Fibroblast of skin of right biceps (primary cell): ENCODE measurements at regions not wholly inside any gene's neighbourhood (a gene's known extent, or its start where the extent isn't known, plus 50 kb on each side); places are given as distances from the start of the nearest gene placed in this dataset.

Experiments
- DNase-seq: peaks from one replicate; pipeline ENCODE4 v3.0.0-alpha.2; 2013

DNA sequence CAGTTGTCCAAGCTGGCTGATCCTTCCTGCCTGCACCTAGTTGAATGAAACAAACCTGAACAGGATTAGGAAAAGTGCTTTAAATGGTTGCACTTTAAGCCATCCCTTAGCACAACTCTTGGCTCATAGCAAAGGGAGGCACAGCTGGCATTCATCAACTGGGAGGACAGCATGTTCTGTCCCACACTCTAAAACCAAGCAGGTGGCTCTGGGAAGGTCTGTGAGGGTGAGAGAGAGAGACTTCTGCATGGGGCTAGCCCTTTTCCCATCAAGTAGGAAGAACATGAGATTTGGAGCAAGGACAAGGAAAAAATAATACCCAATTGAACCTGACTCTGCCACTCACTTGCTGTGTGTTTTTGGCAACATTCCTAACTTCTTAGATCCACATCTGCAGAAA lies 140.9 kb upstream of the CCL2 start:
- DNase-seq, result no peak

DNA sequence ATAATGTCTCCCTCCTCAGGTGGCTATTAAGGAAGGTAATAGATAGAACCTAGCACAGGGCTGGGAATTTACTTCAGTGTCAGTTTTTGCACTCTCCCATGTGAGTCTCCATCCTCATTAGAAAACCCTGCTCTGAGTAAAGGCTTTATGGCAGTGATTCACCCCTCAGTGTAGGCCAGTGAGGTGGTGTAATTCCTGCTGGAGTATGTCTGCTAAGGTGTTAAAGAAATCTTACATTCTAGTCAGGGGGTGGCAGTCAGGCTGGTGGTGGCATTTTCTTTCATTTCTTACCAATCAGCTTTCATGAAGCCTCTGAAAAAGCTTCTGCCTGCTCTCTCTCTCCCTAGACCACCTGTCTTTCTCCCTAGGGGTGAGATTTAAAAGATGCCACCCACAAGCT lies 138.8 kb upstream of the CCL2 start:
- no peak for DNase-seq

DNA sequence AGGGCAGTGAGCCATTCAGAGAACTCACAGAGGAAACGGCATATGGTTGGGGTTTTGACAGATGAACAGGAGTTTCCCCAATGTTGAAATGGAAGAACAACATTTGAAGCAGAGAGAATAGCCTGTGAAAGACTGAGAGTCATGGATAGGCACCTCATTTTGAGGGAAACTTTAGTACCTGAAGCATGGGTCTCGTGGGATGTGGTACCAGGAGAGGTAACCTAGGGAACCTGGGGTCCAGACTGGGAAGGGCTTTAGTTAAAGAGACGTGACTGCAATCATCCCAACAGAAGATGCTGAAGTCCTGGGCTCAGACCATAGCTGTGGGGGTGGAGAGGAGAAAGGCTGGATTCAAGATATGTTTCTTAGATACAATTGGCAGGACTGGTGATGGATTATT lies 137.8 kb upstream of the CCL2 start:
- DNase-seq, result no peak

DNA sequence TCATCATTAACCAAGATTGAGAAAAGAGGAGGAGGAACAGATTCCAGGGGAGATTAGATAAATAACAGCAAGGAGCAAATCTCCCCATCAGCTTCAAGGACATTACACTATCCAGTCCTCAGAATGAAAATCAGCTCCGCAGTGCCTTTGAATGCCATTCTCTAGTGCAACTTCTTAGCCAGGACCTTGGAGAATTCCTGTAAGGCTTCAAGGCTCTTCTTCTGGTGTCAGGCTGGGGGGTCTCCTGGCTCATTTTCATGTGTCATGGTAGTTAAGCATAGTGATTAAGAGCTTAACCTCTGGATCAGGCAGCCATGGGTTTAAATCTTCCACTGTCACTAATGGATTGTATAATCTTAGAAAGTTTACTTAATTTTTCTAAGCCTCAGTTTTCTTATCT lies 137.3 kb upstream of the CCL2 start:
- DNase-seq, result no peak

DNA sequence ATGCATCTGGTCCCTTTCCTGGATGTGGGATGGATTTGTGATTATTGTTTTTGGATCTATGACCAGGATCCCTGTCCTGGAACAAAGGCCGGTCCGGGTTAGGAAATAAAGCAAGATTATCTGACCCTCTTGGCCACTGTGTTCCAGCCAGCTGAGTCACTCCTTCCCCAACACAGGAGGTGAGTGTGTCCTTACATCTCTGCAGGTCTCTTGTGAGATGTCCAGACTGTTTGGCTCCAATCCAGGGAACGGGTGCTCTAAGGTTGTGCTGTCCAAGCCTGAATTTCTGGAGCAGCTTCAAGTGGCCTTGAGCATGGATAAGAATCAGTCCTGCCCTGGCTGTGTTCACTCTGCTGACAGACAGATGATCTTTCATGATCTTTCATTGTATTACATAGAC lies 136.5 kb upstream of the CCL2 start:
- DNase-seq, result no peak

DNA sequence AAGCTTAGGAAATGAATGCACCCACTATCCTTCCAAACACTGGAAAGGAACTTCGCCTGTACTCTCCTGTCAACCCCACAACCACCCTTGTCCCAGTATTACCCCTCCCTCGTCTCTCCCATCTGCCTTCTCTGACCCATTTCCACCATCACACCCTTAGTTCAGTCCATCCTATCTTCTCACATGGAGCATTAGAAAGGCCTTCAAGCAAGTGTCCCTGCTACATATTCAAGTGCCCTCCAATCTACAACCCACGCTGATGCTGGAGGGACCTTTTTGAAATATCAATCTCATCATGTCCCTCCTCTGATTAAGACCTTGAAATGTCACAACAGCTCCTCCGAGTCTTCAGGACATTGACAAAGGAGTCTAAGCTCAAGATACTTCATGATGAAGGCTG lies 133.8 kb upstream of the CCL2 start:
- DNase-seq, result no peak

DNA sequence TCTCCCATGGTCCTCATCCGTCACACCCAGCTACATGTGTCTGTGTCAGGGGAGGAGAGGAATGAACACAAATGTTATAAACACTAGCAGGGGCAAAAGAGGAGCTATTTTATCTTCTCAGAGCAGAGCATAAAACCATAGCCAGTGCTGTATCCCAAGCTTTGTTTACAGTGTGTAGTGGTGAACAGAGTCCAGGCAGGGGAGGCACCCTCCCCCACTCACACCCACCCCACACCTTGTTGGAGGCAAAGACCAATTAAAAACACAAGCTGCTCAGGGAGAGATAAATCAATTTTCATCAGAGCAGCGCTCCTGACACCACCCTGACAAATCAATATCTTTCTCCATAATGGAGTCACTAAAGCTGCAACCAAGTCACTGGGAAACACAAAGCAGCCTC lies 132.6 kb upstream of the CCL2 start:
- no peak for DNase-seq

DNA sequence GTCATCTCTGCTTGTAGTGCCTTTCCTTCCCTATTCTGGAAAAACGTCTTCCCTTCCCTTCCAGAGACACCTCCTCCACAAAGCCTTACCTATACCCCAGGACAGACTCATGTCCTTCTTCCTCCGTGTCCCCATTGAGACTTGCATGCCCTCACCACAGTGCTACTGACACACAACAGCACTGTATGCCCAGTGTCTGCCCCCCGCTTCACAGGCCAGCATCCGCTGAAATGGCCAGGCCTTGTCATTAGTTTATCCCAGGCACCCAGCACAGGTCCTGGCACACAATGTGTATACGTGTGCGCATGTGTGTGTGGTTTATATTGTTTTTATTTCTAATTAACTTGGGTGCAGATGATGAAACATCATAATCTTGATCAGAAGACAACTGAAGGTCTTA lies 130.1 kb upstream of the CCL2 start:
- DNase-seq, result no peak

DNA sequence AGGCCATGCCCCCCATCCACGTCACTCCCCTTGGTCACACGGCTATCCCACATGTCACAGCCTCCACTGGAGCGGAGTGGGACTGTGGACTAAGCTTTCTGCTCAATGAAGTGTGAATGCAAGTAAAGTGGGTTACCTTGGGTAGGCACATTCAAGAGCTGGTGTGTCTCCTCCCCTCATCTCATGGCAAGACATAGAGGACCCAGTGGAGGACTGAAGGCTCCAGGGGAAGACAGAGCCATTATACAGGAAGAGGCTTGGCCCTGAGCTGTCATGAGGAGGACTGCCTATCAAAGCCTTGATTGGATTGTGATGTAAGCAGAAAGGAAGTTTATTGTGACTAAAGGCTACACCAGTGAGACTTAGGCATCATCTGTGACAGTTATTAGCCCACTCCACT lies 129.2 kb upstream of the CCL2 start:
- no peak for DNase-seq

DNA sequence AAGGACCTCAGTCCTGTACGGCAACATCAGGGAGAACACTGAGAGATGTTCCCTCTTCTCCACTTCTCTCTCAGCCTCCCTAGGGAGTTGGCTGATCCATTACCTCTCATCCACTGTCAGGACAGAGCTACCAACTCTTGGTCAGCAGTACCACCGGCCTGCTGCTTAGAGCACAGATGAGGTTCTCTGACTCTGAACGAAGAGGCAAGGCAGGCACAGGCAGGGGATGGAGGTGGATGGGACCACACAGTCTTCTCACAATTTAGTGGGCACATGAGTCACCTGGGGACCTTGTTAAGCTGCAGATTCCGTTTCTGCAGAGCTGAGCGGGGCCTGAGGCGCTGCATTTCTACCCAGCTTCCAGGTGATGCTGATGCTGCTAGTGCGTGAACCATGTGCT lies 128.6 kb upstream of the CCL2 start:
- DNase-seq, result no peak

DNA sequence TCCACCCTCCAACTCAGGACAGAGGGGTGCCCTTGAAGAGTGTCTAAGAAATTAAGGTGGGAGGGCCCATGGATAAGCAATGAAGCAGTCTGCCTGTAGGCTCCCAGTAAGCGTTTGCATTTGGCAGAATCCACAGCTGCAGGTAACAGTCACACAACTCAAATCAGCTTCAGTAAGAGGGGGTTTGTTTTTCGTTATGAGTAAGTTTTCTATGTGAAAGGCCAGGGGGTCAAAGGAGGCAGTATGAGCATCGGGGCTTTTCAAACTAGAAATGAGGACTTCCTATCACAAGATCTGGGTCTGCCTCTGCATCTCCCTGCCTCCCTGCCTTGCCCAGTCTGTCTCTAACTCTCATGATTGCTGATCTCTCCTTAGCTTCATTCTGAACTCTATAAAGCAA lies 128.1 kb upstream of the CCL2 start:
- no peak for DNase-seq

DNA sequence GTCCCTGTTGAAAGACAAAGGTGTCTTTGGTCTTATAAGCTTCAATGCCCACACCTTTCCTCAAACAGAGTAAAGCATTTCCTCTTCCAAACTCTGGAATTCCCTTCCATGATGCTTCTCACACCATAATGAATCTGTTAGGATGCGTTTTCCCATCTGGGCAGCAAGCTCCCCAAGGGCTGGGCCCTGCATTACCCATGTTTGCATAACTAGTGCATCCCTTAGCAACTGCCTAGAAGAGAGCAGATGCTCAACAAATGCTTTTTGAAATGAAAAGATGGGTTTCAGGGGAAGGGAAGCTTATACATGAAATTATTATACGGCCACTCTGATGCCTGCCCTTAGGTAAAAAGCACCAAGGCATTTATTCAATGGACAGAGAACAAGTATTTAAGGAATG lies 124.5 kb upstream of the CCL2 start:
- DNase-seq, result no peak

DNA sequence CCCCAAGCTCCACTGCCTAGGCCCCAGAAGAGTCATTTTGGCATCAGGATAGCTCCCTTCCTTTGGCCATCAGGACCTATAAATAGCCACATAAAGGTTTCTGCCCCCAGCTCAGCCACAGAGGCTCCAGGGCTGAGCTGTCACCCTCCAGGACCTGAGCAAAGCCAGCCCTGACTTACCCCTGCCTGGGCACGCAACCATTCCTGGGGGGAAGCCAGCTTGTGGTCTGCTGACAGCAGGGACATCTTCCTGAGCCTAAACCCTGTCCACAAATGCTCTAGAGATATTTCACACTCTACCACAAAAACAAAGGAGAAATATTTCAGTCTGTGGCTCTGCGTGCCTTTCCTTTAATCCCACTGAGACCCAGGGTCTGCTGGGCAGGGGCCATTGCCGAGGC lies 123.7 kb upstream of the CCL2 start:
- no peak for DNase-seq

DNA sequence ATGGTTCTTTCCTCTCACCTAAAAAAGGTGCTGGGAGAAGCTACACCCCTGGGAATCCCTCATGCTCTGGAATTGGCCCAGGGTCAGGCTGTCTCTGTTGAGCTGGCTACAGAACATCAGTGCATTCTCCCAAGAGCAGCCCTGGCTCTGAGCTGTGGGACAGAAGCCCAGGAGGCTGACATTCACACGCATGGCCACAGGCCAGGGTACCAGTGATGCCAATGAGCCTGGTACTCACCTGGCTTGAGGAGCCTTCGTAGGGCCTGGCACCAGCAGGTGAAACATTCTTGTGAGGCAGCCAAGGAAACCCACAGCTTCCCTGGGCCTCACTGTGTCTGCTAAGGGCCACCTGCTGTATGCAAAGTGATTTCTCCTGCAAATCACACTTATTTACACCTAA lies 121.7 kb upstream of the CCL2 start:
- DNase-seq, result no peak

DNA sequence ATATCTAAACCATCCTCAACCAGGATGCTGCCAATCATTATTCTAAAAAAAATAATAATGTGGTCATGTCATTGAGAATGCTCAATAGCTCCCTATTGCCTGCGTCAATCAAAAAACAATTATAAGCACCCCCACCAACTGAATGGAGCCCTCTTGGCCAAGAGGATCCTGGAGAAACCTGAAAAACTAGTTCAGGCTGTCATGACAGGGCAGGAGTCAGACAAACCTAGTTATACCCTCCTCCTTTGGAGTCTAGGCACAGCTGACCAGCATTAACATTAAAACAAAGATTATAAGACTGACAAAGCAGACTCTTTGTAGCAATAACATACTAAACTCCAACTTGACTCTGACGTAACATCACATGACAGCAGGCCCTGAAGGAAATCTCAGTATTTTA lies 119.2 kb upstream of the CCL2 start:
- DNase-seq, result no peak

DNA sequence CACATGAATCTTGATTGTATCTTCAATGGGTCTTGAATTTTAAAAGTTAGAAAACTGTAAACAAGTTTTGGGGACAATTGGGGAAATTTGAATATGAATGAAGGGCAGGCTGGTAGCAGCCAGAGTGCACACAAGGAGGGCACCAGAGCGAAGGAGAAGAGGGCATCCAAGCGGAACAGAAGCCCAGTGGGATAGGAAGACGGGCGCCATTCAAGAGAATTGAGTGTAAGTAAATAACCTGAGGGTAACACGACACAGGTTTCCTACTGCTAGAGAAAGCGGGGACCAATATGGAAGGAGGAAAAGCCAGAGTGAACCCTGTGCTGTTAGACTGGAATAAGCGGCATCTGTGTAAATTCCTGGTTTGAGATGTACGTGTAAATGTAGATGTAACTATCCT lies 115.1 kb upstream of the CCL2 start:
- DNase-seq, result no peak

DNA sequence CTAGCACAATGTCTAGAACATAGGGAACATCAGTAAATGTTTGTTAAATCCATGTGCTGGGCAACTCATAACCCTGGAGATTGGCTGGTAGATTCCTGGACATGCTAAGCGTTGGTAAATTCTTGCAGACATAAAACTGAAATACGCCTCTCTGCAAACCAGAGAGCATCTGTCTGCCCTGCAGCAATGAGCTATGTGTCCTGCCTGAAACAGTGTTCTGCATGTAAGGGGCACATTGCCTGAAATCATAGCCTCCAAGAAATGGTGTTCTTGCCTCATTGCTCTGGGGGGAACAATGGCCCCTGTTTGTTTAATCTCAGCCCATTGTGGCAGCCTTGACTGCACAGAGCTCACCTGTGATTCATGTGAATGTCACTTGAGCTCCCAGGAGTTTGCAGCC lies 113.5 kb upstream of the CCL2 start:
- no peak for DNase-seq

DNA sequence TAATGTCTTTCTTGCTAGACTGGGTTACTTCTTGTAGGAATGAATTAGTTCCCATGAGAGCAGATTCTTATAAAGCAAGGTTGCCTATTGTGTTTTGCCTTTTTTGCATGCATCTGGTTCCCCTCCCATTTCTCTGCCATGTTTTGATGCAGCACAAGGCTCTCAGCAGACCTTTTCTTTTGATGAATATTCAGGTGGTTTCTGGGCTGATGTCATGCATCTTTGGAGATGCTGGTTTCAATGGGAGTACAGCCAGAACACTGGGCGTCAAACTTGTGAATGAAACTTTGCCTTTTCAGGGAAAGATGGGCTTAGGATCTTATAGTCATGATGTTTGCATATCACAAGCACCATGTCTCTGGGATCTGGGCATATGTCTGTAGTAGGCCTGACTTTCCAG lies 111.7 kb upstream of the CCL2 start:
- DNase-seq, result no peak

DNA sequence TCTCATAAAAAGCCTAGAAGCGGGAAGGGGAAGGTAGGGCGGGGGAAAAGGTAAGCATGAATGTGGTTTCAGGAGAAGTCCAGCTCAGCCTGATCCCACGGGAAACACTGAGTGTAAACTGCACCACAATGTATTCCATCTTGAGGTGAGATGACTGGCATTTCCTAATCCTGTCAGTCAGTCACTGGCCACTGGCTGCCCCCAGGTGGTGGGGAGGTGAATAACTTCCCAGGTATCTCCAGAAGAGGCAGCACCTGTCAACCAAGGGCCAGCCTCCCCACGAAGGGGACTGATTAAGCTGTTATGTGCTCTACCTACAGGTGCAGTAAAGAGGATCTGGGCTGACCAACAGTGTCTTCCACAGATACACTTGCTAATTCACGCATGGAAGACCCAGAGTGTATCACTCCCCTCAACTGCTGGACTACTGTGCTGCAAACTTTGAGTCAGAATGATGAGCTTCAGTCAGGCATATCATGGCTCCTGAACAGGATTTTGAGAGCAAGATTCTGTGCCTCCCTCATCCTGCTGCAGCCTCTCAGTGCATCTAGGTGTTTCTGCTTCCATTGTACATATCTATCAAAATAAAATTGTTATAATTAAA lies 108.5 kb upstream of the CCL2 start:
- DNase-seq, result no peak

DNA sequence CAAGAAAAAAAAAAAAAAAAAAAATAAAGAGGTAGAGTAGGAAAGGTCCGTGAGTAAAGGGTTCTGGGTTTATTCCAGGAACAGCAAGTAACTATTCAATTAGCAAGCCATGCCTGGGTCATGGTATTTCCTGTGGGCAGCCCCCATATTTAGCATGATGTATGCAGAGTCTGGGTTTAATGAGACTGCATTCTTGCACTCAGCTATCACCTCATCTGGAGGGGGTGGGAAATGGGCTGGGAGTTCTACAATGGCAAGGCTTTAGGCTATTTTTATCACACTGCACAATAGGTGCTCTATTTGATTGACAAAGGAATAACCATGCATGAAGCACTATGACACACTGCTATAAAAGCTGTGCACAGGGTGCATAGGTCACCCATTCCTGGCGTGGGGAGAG lies 104.0 kb upstream of the CCL2 start:
- peak; percentile 84 for DNase-seq

DNA sequence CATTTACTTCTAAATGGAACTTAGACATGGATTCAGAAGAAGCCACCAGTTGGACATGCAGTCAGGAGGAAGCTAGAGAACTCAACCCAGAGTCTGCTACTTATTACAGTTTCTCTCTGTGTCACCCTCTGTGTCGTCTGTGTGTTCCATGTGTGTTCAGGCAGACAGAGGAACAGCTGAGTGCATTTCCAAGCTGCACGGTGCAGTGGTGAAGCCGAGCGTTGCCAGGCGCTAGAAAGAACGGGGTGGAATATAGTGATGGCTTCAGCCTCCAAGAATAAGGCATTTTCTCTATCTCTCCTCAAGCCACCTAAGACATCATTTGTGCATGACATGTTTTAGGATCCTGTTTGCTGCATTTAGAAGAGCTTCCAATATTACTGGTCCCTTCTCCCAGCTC lies 101.1 kb upstream of the CCL2 start:
- DNase-seq, result no peak

DNA sequence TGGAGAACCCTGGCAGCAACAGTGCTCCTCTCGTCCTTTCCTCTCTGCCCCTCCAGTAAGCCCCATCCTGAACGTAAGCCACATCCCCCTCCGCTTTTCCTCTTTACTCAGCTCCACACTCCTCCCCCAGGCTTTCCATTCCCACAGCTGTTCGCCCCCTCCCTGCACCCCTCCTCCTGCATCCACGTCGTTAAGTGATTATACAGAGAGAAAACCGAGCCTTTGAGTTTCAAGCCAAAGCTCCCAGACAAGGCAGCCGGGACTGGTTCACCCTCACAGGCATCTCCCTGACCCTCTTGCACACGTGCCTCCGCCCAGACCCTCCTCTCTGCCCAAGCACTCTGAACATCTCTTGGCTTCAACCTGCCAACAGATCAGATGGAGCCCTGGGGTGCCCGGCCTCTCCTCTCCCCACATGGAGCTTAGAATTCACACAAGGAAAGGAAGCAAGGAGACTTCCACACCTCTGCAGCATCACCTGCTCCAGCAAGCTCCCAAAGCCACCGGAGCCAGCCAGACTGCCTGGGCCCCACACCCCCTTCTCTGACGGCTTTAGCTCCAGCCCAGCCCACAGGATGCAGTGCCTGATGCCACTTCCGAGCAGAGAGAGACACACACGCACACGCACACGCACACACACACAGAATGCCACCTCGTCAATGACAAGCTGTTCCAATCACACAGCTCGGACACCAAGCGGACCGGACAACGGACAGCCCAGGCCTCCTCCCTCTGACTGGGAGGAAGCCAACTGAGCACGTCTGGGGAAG lies 99.9 kb upstream of the CCL2 start:
- peak; percentile 4 for DNase-seq

DNA sequence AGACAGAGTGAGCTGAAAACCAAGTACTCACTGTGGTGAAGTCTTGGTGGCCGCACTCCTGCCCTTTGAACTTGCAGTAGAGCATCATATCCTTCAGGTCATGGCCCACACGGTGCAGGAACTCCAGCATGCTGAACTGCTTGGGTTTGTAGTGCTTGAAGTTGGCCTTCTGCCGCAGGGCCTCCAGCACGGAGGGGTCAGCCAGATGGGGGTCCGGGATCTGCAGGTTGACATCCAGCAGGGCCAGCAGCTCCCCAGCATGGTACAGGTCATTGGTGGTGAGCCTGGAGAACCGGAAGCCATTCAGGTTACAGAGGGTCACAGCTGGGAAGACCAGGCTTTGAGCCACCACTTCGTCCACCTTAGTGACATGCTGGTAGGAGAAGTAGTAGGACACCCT lies 99.1 kb upstream of the CCL2 start:
- no peak for DNase-seq

DNA sequence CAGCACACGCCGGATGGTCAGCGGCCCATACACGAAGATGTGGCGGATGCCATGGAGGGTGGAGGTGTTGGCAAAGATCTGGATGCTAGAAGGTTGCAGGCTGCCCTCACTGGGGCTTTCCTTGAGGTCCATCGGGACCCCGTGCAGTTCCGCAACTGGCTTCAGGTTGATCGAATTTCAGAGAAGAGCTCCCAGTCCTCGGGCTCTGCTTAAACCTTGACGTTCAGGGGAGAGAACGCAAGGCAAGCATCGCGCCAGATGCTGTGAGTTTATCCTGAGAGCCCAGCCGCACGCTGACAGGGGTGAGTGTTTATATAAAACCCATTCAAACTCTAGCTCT lies 98.7 kb upstream of the CCL2 start:
- DNase-seq, result no peak
